Thyroid gland (tissue), 4 donors: ENCODE measurements at regions not wholly inside any gene's neighbourhood (a gene's known extent, or its start where the extent isn't known, plus 50 kb on each side); places are given as distances from the start of the nearest gene placed in this dataset.

Experiments
- DNase-seq, 2 donors: peaks; one replicate each; pipeline ENCODE4 v3.0.0-alpha.2; 2019
- H3K27ac ChIP-seq, 3 donors: fragments of 200-600 bp; sonication (generic); 1 replicate in 2 of 3; 2 replicates in 1 of 3; pipeline ENCODE4 v1.5.1; 2016 to 2019; ENCODE audit warnings: mild to moderate bottlenecking in 1 of 3, moderate library complexity in 1 of 3
- H3K27me3 ChIP-seq: fragments of 200-600 bp; sonication (generic); one replicate; pipeline ENCODE4 v1.5.1; 2019
- H3K36me3 ChIP-seq, 2 donors: fragments of 200-600 bp; sonication (generic); one replicate each; pipeline ENCODE4 v1.5.1; 2016 to 2019
- H3K4me1 ChIP-seq, 2 donors: fragments of 200-600 bp; sonication (generic); one replicate each; pipeline ENCODE4 v1.5.1; 2017 to 2019
- H3K4me3 ChIP-seq, 3 donors: fragments of 200-600 bp; sonication (generic); replicated peaks in 1 of 3; 1 replicate in 2 of 3; 2 replicates in 1 of 3; pipeline ENCODE4 v1.5.1; 2016; ENCODE audit warnings: mild to moderate bottlenecking in 1 of 3
- H3K9me3 ChIP-seq: fragments of 200-600 bp; sonication (generic); one replicate; pipeline ENCODE4 v1.5.1; 2017
- POLR2A ChIP-seq, 2 donors: fragments of 450-650 bp; IDR thresholded peaks; one replicate each; pipeline ENCODE4 v1.6.1; 2017; ENCODE audit warnings: antibody characterized with exemption in 2 of 2, mild to moderate bottlenecking in 2 of 2, moderate library complexity in 1 of 2
- WGBS, 2 donors: methylation state at CpG; one replicate each; pipeline ENCODE4 v1.1.5; 2017; 5-methylcytosine and 5-hydroxymethylcytosine counted together
- intact Hi-C: fragments of 100-400 bp; cut with DNase I; formaldehyde crosslinking; loops from one replicate; pipeline ENCODE4 v1.15.1; 2023
- TF ChIP-seq, protein P1 (sequence below), 6 experiments: fragments of 200-600 bp in 3 of 6; fragments of 450-650 bp in 3 of 6; sonication (generic) in 3 of 6; IDR thresholded peaks; one replicate each; pipeline ENCODE4 v1.5.1; 2016 to 2019; ENCODE audit warnings: antibody characterized with exemption in 6 of 6, mild to moderate bottlenecking in 2 of 6, inconsistent platforms in 1 of 6, moderate library complexity in 1 of 6

GRCh38 chr5:101976933-101977332 is 319.2 kb downstream of the SLCO4C1 start:
- no peak for TF ChIP-seq POLR2A (IDR thresholded peaks at IDR 0.05)
- TF ChIP-seq, protein P1, sequence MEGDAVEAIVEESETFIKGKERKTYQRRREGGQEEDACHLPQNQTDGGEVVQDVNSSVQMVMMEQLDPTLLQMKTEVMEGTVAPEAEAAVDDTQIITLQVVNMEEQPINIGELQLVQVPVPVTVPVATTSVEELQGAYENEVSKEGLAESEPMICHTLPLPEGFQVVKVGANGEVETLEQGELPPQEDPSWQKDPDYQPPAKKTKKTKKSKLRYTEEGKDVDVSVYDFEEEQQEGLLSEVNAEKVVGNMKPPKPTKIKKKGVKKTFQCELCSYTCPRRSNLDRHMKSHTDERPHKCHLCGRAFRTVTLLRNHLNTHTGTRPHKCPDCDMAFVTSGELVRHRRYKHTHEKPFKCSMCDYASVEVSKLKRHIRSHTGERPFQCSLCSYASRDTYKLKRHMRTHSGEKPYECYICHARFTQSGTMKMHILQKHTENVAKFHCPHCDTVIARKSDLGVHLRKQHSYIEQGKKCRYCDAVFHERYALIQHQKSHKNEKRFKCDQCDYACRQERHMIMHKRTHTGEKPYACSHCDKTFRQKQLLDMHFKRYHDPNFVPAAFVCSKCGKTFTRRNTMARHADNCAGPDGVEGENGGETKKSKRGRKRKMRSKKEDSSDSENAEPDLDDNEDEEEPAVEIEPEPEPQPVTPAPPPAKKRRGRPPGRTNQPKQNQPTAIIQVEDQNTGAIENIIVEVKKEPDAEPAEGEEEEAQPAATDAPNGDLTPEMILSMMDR (IDR thresholded peaks at IDR 0.05): no peak
- no peaks in the 10 kb centered on the region for H3K4me1 ChIP-seq
- H3K9me3 ChIP-seq: no peaks in the 10 kb centered on the region
- intact Hi-C loops: no loop called here
- no peak overlapping the region for H3K4me3 ChIP-seq
- H3K27ac ChIP-seq: no peak overlapping the region
- no peak for DNase-seq
- no peaks in the 10 kb centered on the region for H3K27me3 ChIP-seq
- H3K36me3 ChIP-seq: no peaks in the 10 kb centered on the region

- Histone ChIP-seq H3K9me3 (no peaks in the 10 kb centered on the region), H3K27ac (no peak overlapping the region), H3K4me3 (no peak overlapping the region), H3K4me1 (no peaks in the 10 kb centered on the region), H3K27me3 (no peaks in the 10 kb centered on the region), H3K36me3 (no peaks in the 10 kb centered on the region)
- intact Hi-C loops: no loop called here
- DNase-seq: no peak
- 58 to 75% methylated on average over 1 of the region's 1 CpG for WGBS, 2 donors
- no peak for TF ChIP-seq POLR2A (IDR thresholded peaks at IDR 0.05)
- TF ChIP-seq, protein P1 (IDR thresholded peaks at IDR 0.05): no peak
Observed at GRCh38 chr5:101969742-101970141, 326.3 kb downstream of the SLCO4C1 start.

DNA sequence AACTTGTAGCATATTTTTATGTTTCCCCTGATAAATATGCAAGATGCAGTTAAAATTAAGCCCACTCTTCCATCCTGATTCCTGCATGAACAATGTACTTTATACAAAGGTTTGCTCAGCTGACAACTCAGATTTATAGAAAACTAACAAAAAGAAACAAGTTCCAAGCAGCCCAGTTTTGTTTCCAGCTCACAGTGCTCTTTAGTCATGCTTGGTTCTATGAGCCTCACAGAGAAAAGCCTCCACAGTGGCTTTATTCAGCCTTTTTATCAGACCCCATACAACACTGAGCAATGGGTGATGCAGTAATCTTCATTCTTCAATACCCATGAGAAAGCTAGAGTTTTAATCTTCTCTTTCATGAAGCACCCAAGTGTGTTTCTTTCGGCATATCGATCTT is 329.6 kb downstream of the SLCO4C1 start:
- TF ChIP-seq POLR2A (IDR thresholded peaks at IDR 0.05): no peak
- TF ChIP-seq, protein P1 (IDR thresholded peaks at IDR 0.05): no peak
- Histone ChIP-seq H3K27me3 (no peaks in the 10 kb centered on the region), H3K9me3 (no peaks in the 10 kb centered on the region)

GRCh38 chr5:101955891-101956290 is 340.2 kb downstream of the SLCO4C1 start:
- Histone ChIP-seq H3K36me3 (no peaks in the 10 kb centered on the region), H3K9me3 (no peaks in the 10 kb centered on the region), H3K27me3 (no peaks in the 10 kb centered on the region), H3K4me1 (no peaks in the 10 kb centered on the region), H3K4me3 (no peak overlapping the region), H3K27ac (no peak overlapping the region)
- DNase-seq: no peak
- intact Hi-C loops: no loop called here
- WGBS, 2 donors: 82 to 89% methylated on average over 1 of the region's 1 CpG
- no peak for TF ChIP-seq POLR2A (IDR thresholded peaks at IDR 0.05)
- TF ChIP-seq, protein P1 (IDR thresholded peaks at IDR 0.05): no peak

More for the DNA sequence above, 329.6 kb downstream of the SLCO4C1 start:
- Histone ChIP-seq H3K36me3 (no peaks in the 10 kb centered on the region), H3K4me3 (no peak overlapping the region), H3K4me1 (no peaks in the 10 kb centered on the region), H3K27ac (no peak overlapping the region)
- intact Hi-C loops: no loop called here
- WGBS, 2 donors: 87 to 90% methylated on average over 2 of the region's 2 CpGs
- no peak for DNase-seq

DNA sequence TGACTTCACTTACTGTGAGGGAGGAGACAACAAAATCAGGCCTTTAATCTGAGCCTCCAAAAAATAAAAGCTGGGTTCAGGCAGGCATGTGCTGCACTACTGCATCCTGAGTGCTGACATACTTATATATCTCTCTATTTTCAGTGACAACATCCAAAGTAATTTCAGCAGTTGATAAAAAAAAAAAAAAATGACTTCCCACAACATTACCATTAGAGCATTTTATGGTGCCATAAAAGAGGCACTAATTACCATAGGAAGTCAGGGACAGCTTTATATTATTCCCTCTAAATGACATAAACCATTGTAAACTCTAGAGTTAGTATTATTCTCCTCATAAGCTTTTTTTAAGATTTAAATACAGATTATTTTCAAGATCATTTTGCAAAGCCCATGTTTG is 346.1 kb downstream of the SLCO4C1 start:
- no peak for TF ChIP-seq POLR2A (IDR thresholded peaks at IDR 0.05)
- TF ChIP-seq, protein P1 (IDR thresholded peaks at IDR 0.05): no peak
- no peaks in the 10 kb centered on the region for H3K9me3 ChIP-seq
- H3K4me1 ChIP-seq: no peaks in the 10 kb centered on the region
- no peak overlapping the region for H3K27ac ChIP-seq
- intact Hi-C loops: no loop called here
- no peaks in the 10 kb centered on the region for H3K36me3 ChIP-seq
- no peak for DNase-seq
- H3K27me3 ChIP-seq: no peaks in the 10 kb centered on the region
- no peak overlapping the region for H3K4me3 ChIP-seq
